Osteoblast (primary cell): ENCODE measurements at regions not wholly inside any gene's neighbourhood (a gene's known extent, or its start where the extent isn't known, plus 50 kb on each side); places are given as distances from the start of the nearest gene placed in this dataset.

Source experiments
- DNase-seq: peaks from one replicate; pipeline ENCODE4 v3.0.0; 2011; ENCODE audit warnings: low spot score, mixed read lengths; ENCODE audit not compliant: insufficient read length; ENCODE audit errors: missing footprints
- H2AFZ ChIP-seq: 2 replicates; pipeline ENCODE4 v1.6.0; 2011; ENCODE audit warnings: mild to moderate bottlenecking, low read length
- H3K27ac ChIP-seq: 2 replicates; pipeline ENCODE4 v1.5.1; 2011; ENCODE audit warnings: mild to moderate bottlenecking, low read depth, low read length, moderate library complexity
- H3K27me3 ChIP-seq: 2 replicates; pipeline ENCODE4 v1.6.0; 2012; ENCODE audit warnings: mild to moderate bottlenecking, control low read depth, inconsistent platforms, low read length, moderate library complexity; ENCODE audit not compliant: insufficient read depth
- H3K36me3 ChIP-seq: 2 replicates; pipeline ENCODE4 v1.5.1; 2011; ENCODE audit warnings: mild to moderate bottlenecking, low read length, control low read depth, moderate library complexity; ENCODE audit not compliant: insufficient read depth
- H3K4me1 ChIP-seq: 2 replicates; pipeline ENCODE4 v1.5.1; 2011; ENCODE audit warnings: mild to moderate bottlenecking, low read length, control low read depth, moderate library complexity; ENCODE audit not compliant: insufficient read depth
- H3K4me2 ChIP-seq: 2 replicates; pipeline ENCODE4 v1.6.0; 2011; ENCODE audit warnings: mild to moderate bottlenecking, low read length; ENCODE audit not compliant: insufficient read depth
- H3K4me3 ChIP-seq: fragments of 200-600 bp; sonication (generic); 3 replicates; pipeline ENCODE4 v1.5.1; 2012; ENCODE audit warnings: mild to moderate bottlenecking, low read length, inconsistent platforms; ENCODE audit not compliant: insufficient read depth
- H3K79me2 ChIP-seq: 2 replicates; pipeline ENCODE4 v1.6.0; 2012; ENCODE audit warnings: mild to moderate bottlenecking, low read length, control low read depth, inconsistent platforms; ENCODE audit not compliant: insufficient read depth
- H3K9me3 ChIP-seq: 2 replicates; pipeline ENCODE4 v1.5.1; 2011; ENCODE audit warnings: low read depth, low read length, control low read depth
- H4K20me1 ChIP-seq: 2 replicates; pipeline ENCODE4 v1.6.0; 2012; ENCODE audit warnings: mild to moderate bottlenecking, low read length, control low read depth; ENCODE audit not compliant: insufficient read depth
- TF ChIP-seq, protein P1 (sequence below): IDR thresholded peaks from 2 replicates; pipeline ENCODE4 v1.5.1; 2011; ENCODE audit warnings: mild to moderate bottlenecking, low read depth, low read length, moderate library complexity; ENCODE audit errors: extremely low read depth

DNA sequence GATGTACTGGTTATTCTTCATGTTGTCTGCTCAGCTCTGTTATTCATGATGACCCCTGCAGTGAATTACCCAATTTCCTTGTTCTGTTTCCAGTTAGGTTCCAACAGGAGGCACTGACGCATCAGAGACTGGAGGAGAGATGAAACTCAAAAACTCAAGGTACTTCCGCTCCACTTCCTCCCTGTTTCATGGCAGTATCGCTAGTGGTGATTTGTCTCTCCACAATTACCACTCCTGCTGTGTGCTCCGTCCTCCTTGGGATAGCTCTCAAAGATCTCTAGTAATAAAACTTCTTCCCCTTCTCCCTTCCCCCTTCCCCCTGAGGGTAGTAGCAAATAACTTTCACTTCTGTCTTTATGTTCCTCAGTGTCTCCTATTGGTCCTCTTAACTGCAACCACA, 107.4 kb upstream of the ABCB5 start:
- TF ChIP-seq, protein P1, sequence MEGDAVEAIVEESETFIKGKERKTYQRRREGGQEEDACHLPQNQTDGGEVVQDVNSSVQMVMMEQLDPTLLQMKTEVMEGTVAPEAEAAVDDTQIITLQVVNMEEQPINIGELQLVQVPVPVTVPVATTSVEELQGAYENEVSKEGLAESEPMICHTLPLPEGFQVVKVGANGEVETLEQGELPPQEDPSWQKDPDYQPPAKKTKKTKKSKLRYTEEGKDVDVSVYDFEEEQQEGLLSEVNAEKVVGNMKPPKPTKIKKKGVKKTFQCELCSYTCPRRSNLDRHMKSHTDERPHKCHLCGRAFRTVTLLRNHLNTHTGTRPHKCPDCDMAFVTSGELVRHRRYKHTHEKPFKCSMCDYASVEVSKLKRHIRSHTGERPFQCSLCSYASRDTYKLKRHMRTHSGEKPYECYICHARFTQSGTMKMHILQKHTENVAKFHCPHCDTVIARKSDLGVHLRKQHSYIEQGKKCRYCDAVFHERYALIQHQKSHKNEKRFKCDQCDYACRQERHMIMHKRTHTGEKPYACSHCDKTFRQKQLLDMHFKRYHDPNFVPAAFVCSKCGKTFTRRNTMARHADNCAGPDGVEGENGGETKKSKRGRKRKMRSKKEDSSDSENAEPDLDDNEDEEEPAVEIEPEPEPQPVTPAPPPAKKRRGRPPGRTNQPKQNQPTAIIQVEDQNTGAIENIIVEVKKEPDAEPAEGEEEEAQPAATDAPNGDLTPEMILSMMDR: no peak
- no peak for DNase-seq

GRCh38 chr7:20509892-20510572, 105.4 kb upstream of the ABCB5 start:
- Histone ChIP-seq H3K79me2 (no peaks in the 10 kb centered on the region), H3K4me3 (no peak overlapping the region), H3K4me1 (no peaks in the 10 kb centered on the region), H3K27ac (no peak overlapping the region), H2AFZ (no peak overlapping the region), H3K27me3 (no peaks in the 10 kb centered on the region), H3K9me3 (no peaks in the 10 kb centered on the region), H4K20me1 (no peaks in the 10 kb centered on the region), H3K36me3 (no peaks in the 10 kb centered on the region), H3K4me2 (no peak overlapping the region)
- DNase-seq: no peak
- TF ChIP-seq, protein P1: no peak

More for the DNA sequence above, 107.4 kb upstream of the ABCB5 start:
- Histone ChIP-seq H3K4me2 (no peak overlapping the region), H4K20me1 (no peaks in the 10 kb centered on the region), H3K36me3 (no peaks in the 10 kb centered on the region), H3K4me1 (no peaks in the 10 kb centered on the region), H3K27me3 (no peaks in the 10 kb centered on the region), H3K9me3 (no peaks in the 10 kb centered on the region), H3K27ac (no peak overlapping the region), H3K4me3 (no peak overlapping the region), H2AFZ (no peak overlapping the region), H3K79me2 (no peaks in the 10 kb centered on the region)

- no peaks in the 10 kb centered on the region for H3K9me3 ChIP-seq
- H3K4me1 ChIP-seq: no peaks in the 10 kb centered on the region
- no peak overlapping the region for H3K27ac ChIP-seq
- no peaks in the 10 kb centered on the region for H3K36me3 ChIP-seq
- no peak overlapping the region for H3K4me2 ChIP-seq
- no peaks in the 10 kb centered on the region for H4K20me1 ChIP-seq
- no peak overlapping the region for H3K4me3 ChIP-seq
- H3K27me3 ChIP-seq: no peaks in the 10 kb centered on the region
- TF ChIP-seq, protein P1: no peak
- no peak overlapping the region for H2AFZ ChIP-seq
- no peak for DNase-seq
- H3K79me2 ChIP-seq: no peaks in the 10 kb centered on the region
These were observed 104.9 kb upstream of the ABCB5 start for GRCh38 chr7:20510573-20510900.

GRCh38 chr7:20513341-20513740, 102.1 kb upstream of the ABCB5 start:
- Histone ChIP-seq H3K36me3 (no peaks in the 10 kb centered on the region), H4K20me1 (no peaks in the 10 kb centered on the region), H3K9me3 (no peaks in the 10 kb centered on the region), H3K27ac (no peak overlapping the region), H3K4me2 (no peak overlapping the region), H3K4me1 (no peaks in the 10 kb centered on the region), H3K27me3 (no peaks in the 10 kb centered on the region), H2AFZ (no peak overlapping the region), H3K79me2 (no peaks in the 10 kb centered on the region), H3K4me3 (no peak overlapping the region)
- no peak for DNase-seq
- TF ChIP-seq, protein P1: no peak
